ENCODE measurements at regions not wholly inside any gene's neighbourhood (a gene's known extent, or its start where the extent isn't known, plus 50 kb on each side); places are given as distances from the start of the nearest gene placed in this dataset.

GRCh38 chr19:20858218-20858617 is 64.8 kb upstream of the ZNF85 start:
- no peak for DNase-seq
- no peak overlapping the region for H3K4me3 Mint-ChIP-seq
- peaks cover 0 to 10% (median 0%) of the 10 kb centered on the region in 3 donors for H3K36me3 Mint-ChIP-seq
- no peak overlapping the region for H3K27ac Mint-ChIP-seq
- peaks cover 27 to 84% (median 62%) of the 10 kb centered on the region in 6 donors for H3K9me3 Mint-ChIP-seq
- no peaks in the 10 kb centered on the region for H3K4me1 Mint-ChIP-seq
- peaks cover 0 to 3% (median 0%) of the 10 kb centered on the region in 3 donors for H3K27me3 Mint-ChIP-seq (ENCODE audit: low read depth in 3 of 3)

DNA sequence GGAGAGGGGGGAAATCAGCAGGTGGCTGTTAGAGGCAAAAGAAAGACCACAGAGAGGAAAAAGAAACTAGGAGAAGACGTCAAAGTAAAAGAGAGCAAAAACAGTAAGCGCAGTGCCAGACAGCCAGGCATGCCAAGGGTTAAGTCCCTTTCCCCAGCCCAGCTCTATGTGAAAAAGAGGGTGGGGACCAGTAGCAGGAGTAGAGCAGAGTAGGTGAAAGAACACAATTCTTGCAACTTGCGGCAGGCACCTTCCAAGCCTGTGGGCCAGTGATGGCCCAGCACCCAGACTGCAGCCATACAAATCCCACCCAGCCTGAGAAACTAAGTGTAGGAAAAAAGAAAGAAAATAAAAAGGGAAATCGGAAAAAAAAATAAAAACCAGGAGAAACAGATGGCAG is 64.2 kb upstream of the ZNF85 start:
- Mint-ChIP-seq H3K27me3 (ENCODE audit: low read depth in 3 of 3) (peaks cover 0 to 3% (median 0%) of the 10 kb centered on the region in 3 donors), H3K27ac (no peak overlapping the region), H3K4me3 (no peak overlapping the region), H3K4me1 (no peaks in the 10 kb centered on the region), H3K9me3 (peaks cover 26 to 78% (median 57%) of the 10 kb centered on the region in 6 donors), H3K36me3 (peaks cover 0 to 10% (median 0%) of the 10 kb centered on the region in 3 donors)
- no peak for DNase-seq

GRCh38 chr19:20860339-20860738 is 62.7 kb upstream of the ZNF85 start:
- Mint-ChIP-seq H3K27me3 (ENCODE audit: low read depth in 3 of 3) (peaks cover 0 to 3% (median 0%) of the 10 kb centered on the region in 3 donors), H3K36me3 (peaks cover 0 to 5% (median 0%) of the 10 kb centered on the region in 3 donors), H3K4me3 (no peak overlapping the region), H3K9me3 (peaks cover 27 to 71% (median 50%) of the 10 kb centered on the region in 6 donors), H3K4me1 (no peaks in the 10 kb centered on the region), H3K27ac (no peak overlapping the region)
- DNase-seq: no peak

- peaks cover 0 to 5% (median 4%) of the 10 kb centered on the region in 3 donors for H3K27me3 Mint-ChIP-seq (ENCODE audit: low read depth in 3 of 3)
- no peak for DNase-seq
Measured at GRCh38 chr19:20863176-20863575, 59.9 kb upstream of the ZNF85 start.

More at GRCh38 chr19:20863176-20863575, 59.9 kb upstream of the ZNF85 start:
- H3K27ac Mint-ChIP-seq: no peak overlapping the region
- peaks cover 23 to 71% (median 49%) of the 10 kb centered on the region in 6 donors for H3K9me3 Mint-ChIP-seq
- no peak overlapping the region for H3K4me3 Mint-ChIP-seq
- peaks cover 0 to 10% (median 3%) of the 10 kb centered on the region in 3 donors for H3K36me3 Mint-ChIP-seq
- no peaks in the 10 kb centered on the region for H3K4me1 Mint-ChIP-seq
